ENCODE measurements at regions not wholly inside any gene's neighbourhood (a gene's known extent, or its start where the extent isn't known, plus 50 kb on each side); places are given as distances from the start of the nearest gene placed in this dataset.
"Not testable (repeated sequence)": the region's sequence is repeated elsewhere in the genome, so short reads cannot be mapped to it uniquely, and the experiment has no call there.

- DNase-seq, result no peak
Observed at GRCh38 chr10:21463436-21463835, 62.0 kb downstream of the SKIDA1 start.

DNA sequence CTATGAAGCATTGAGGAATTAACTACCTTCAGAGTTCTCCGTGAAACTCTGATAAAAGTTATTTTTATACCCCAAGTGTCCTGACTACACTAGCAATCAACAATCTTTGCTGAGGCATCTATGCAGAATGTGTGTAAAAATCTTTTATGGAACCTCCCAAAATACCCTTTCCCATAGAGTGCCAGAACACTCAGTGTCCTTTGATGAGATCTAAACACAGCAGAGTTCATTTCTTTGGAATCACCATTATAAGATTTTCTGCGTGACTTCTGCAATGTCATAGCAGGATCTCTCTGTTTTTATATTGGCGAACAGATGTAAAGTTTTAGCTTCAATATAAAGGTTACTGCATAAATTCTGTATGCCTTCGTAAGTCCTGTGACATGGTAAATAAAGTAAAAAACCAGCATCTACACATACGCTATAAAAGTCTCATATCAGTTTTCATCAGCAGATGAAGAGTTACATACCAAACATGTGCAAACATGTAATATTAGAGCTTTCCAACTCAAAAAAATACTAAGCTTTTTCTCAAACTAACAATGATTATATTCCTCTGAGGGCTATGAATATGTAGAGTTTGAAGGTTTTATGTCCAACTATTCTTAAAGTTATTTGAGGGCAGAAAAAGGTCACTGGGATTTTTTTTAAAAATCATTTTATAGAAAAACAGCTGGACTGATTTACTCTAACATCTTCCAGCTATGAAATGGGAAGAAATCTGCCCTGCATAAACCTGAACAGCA is 67.2 kb downstream of the SKIDA1 start:
- no peak for DNase-seq

- DNase-seq, result no peak
Observed at GRCh38 chr10:21456160-21456559, 69.3 kb downstream of the SKIDA1 start.

- no peak for DNase-seq
Observed at GRCh38 chr10:21452203-21452602, 73.3 kb downstream of the SKIDA1 start.

- DNase-seq, result no peak
Observed at GRCh38 chr10:21449288-21449966, 76.1 kb downstream of the SKIDA1 start.

- no peak for DNase-seq
Observed at GRCh38 chr10:21445163-21445562, 80.3 kb downstream of the SKIDA1 start.

GRCh38 chr10:21441625-21442024 is 83.9 kb downstream of the SKIDA1 start:
- DNase-seq, result no peak

DNA sequence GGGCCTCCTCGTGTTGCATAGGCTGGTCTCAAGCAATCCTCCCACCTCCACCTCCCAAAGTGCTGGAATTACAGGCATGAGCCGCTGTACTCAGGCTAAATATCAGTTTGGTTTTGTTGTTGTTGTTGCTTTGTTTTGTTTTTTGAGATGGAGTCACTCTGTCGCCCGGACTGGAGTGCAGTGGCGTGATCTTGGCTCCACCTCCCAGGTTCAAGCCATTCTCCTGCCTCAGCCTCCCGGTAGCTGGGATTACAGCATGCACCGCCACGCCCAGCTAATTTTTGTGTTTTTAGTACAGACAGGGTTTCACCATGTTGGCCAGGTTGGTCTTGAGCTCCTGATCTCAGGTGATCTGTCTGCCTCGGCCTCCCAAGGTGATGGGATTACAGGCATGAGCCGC is 86.6 kb downstream of the SKIDA1 start:
- not testable (repeated sequence) for DNase-seq

DNA sequence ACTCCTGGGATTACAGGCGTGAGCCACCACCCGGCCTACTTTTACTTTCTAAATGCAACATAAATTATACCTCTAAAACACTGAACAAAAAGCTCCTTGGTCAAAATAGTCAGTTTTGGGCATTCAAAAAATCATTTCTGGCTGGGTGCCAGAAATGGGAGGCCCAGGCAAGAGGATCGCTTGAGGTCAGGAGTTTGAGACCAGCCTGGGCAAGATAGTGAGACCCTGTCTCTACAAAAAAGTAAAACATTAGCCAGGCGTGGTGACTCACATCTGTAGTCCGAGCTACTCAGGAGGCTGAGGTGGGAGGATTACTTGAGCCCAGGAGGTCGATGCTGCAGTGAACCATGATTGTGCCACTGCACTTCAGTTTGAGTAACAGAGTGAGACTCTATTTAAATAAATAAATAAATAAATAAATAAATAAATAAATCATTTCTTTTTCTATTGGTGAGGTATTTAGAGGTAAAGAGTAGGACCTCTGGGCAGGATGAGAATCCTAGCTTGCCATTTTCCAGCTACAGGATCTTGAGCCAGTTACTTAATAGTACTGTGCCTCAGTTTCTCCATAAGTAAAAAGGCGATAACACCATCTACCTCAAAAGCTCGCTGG is 87.6 kb downstream of the SKIDA1 start:
- no peak for DNase-seq

GRCh38 chr10:21432266-21432665 is 93.2 kb downstream of the SKIDA1 start:
- no peak for DNase-seq

DNA sequence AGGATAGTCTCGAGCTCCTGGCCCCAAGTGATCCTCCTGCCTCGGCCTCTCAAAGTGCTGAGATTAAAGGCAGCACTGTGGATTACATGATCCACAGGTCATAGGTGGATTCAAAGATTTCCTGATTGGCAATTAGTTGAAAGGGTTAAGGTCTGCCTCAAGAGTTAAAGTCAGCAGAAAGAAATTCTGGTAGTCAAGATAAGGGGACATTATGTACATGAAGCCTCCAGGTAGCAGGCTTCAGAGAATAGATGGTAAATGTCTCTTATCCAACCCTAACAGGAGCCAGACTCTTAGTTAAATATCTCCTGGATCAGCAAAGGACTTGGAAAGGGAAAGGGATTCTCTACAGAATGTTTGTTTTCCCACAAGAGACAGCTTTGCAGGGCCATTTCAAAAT is 93.7 kb downstream of the SKIDA1 start:
- DNase-seq, result no peak

- DNase-seq, result no peak
Observed at GRCh38 chr10:21427804-21428481, 97.5 kb downstream of the SKIDA1 start.

DNA sequence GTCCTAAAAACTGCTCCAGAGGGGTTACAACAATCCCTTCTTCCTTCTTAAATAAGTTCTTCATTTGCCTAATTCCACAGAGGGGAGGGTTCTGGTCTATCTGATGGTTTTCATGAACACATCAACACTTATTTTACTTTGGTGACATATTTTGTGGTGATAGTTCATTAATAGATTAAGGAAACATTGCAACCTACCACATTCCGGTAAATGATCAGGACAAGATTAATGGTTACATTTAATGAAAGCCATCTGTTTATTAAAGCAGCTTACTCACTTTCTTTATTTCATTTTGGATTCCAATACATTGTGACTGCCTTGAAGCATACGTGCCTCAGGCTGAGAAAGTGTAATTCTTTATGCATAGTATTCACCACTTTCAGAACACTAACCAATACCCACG is 101.0 kb downstream of the SKIDA1 start:
- no peak for DNase-seq

DNA sequence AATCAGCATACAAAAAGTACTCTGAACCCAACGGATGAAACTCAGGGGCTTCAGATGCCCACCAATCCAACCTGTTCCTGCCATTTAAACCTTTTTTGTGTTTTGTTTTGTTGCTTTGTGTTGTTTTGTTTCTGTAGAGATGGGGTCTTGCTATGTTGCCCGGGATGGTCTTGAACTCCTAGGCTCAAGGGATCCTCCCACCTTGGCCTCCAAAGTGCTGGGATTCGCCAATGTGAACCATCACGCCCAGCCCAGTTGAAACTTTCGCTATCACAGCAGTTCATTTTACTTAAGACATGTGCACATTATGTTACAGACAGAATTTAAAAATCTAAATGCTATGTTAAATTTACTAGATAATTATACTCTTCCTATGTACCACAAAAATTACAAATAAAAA is 101.6 kb downstream of the SKIDA1 start:
- no peak for DNase-seq

- no peak for DNase-seq
Observed at GRCh38 chr10:21423338-21423737, 102.1 kb downstream of the SKIDA1 start.

DNA sequence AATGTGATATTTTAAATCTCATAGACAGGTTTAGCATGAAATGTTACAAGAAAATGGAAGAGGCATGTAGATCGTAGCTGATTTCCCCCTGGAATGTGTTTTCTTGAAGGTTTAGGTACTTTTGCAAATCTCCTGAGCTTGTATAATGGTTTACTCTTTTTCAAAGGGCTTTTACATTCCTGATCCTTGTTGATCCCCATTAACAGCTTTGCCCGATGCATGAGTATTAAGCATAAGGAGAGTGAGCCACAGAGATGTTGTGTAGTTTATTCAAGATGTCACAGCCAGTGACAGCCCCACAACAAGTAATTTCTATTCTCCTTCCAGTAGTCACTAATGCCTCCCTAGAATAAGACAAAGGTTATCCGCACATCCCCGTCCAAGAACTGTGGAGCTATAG is 103.7 kb downstream of the SKIDA1 start:
- no peak for DNase-seq

DNA sequence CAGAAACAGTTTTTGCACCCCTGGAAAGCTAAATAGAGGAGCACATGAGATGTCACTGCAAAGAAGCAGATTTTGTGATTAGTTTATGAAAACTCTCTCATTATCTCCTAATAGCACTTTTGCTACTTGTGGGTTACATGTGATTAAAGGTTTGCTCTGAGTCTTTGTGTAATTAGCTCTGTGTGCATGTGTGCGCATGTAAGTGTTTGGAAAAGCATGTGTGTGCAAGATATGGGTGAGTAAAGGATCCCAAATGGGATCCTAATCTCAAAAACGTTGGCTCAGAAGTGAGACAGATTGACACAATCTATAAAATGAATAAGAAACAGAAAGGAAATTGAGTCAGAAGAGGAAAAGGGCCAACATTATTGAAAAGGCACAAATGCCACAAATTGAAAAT is 104.5 kb downstream of the SKIDA1 start:
- no peak for DNase-seq

DNA sequence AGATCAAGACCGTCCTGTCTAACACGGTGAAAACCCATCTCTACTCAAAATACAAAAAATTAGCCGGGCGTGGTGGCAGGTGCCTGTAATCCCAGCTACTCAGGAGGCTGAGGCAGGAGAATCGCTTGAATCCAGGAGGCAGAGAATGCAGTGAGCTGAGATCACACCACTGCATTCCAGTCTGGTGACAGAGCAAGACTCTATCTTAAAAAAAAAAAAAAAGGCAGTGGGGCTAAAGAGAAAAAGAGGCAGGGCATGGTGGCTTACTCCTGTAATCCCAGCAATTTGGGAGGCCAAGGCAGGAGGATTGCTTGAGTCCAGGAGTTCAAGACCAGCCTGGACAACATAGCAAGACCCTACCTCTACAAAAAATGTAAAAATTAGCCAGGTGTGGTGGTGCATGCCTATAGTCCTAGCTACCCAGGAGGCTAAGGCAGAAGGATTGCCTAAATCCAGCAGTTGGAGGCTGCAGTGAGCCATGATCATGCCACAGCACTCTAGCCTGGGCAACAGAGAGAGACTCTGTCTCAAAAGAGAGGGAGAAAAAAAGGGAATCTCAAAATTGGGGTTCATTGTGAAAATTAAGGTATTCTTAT is 106.4 kb downstream of the SKIDA1 start:
- DNase-seq, result not testable (repeated sequence)

DNA sequence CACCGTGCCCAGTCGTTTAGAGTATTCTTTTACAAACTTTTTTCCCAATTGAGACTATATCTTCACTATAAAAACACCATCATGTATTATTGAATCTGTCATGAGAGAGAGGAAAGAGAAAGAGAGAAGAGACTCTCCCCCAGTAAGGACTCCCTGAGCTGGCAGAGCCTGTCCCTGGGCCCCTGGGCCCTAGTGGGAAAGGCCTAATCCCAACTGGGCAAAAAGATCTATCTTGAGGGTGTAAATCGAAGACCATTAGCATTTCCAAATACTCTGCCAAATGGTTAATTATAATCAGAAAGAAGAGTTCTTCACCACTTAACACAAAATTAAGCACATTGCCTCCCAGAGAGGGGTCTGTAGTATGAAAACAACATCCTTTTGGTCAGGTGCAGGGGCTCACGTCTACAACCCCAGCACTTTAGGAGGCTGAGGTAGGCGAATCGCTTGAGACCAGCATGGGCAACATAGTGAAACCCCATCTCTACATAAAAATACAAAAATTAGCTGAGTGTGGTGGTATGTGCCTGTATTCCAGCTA is 108.2 kb downstream of the SKIDA1 start:
- DNase-seq, result no peak

DNA sequence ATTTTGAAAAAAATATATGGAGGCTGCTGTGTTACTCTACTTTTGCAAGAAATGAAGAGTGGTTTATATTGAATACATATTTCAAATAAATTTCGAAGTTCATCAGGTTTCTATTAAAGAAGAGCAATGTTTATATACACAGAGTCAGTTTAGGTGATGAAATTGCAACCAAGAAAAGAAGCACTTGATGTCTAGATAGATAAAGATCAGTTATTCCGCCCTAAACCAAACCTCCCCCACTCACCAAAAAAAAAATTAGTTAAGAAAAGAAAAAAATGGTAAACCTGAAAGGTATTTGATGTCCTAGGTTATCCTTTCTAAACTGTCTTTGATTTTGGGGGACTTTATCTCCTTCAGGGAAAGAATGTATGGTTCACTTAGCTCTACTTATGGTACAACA is 111.8 kb downstream of the SKIDA1 start:
- no peak for DNase-seq

DNA sequence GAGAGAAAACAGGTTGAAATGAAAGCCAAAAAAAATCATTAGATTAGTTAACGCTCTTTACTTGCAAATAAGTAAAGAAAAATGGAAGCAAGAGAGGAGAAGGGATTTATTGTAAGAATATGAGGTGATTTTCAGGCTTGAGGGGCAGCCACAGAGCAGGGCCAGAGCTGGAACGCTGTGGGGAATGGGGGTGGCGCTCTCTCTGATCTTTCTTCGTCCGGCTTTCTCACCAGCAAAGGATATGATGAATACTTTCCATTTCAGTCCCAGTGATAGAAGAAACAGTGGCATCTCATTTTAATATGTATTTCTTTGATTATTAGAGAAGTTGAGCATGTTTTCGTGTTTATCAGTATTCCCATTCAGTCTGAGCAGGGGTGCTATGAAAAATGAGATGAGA is 112.2 kb downstream of the SKIDA1 start:
- no peak for DNase-seq

DNA sequence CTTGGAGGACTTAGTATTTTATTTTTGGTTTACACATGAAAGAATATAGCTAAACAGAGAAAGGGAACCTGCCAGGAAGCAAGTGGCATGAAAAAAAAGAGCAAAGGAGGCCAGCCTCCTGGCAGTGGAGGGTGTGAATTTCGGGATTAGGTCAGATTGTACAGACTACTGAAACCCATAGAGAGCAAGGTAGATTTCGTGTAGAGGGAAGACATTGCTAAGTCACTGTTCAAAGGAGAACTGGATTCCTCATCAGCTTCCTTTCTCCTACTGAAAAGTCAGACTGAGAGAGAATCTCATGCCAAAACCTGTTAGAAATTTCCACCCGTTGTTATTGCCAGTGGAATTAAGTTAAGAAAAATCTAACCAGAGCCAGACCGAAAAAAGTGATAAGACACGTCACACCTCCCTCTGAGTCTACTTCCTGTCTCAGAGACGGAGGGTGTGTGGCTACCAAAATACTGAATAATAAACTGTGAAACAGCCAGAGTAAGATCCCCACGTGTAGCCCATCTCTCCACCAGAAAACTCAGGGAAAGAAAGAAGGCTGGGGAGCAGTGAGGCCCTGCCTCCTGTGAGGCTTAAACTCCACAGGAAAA is 118.8 kb downstream of the SKIDA1 start:
- no peak for DNase-seq

DNA sequence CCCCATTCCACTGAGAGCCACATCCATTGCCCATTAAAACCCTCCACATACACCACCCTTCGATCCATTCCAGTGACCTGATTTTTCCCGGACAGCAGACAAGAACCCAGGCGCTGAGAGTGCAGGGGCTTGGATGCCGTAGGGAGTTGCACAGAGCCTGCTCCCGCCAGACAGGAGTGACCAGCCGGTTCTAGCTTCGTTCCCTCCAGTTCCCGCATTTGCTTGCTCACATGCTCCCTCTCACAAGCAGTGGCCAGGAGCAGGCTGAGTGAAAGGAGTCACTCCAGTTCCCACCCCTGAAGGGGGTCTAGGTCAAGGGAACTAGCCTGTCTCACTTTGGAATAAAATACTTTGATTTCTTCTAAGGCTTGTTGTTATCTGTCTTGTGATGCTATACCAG is 119.5 kb downstream of the SKIDA1 start:
- DNase-seq, result no peak
